NB4 (cell line): ENCODE measurements at regions not wholly inside any gene's neighbourhood (a gene's known extent, or its start where the extent isn't known, plus 50 kb on each side); places are given as distances from the start of the nearest gene placed in this dataset.
"Not testable (repeated sequence)": the region's sequence is repeated elsewhere in the genome, so short reads cannot be mapped to it uniquely, and the experiment has no call there.

Experiments used
- CTCF ChIP-seq: IDR thresholded peaks from one replicate; pipeline ENCODE4 v1.5.1; 2012; ENCODE audit warnings: low read depth, low read length
- MYC ChIP-seq: IDR thresholded peaks from 2 replicates; pipeline ENCODE4 v1.6.1; 2011; ENCODE audit warnings: low read depth, low read length
- POLR2A ChIP-seq: IDR thresholded peaks from 2 replicates; pipeline ENCODE4 v1.6.1; 2011; ENCODE audit warnings: mild to moderate bottlenecking; ENCODE audit not compliant: insufficient read length; ENCODE audit errors: extremely low read depth

- not testable (repeated sequence) for TF ChIP-seq POLR2A, CTCF, MYC
Observed at GRCh38 chr18:22068784-22069183, 100.6 kb upstream of the GATA6 start.
